ENCODE measurements at regions not wholly inside any gene's neighbourhood (a gene's known extent, or its start where the extent isn't known, plus 50 kb on each side); places are given as distances from the start of the nearest gene placed in this dataset.

DNA sequence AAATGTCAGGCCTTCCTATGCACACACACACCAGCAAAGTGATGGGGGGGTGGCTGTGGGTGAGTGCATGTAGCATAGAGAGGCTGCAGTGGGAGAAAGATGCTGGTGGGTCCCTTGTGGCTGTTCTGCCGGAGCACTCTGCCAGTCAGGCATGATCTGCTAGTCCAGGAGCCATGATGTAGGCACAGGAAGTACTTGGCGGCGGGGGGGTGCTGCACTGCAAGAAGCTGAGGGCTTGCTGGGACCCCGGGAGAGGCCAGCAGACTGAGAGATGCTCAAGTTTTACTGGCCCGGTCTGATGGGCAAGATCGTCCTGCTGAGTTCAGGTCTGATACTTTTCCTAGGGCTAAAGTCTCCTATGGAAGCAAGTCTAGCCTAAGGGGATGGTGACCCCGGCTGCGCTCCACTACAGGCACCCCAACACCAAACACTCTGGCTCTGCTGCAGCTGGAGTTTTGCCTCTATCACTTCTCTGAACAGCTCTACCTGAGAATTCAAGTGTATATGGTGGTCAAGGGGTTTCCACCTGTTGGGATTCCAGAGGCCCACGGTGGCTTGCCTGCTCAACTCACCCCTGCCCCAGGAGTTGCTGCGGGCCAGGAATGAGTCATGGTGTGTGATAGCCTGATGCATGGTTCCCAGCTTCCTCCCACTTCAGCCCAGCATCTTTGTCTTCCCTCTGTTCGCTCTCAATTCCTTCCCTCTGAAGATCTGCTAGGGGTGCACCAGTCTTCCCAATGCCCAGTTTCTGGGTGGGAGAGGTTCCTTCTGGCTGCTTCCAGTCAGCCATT, 971.8 kb upstream of the ADGRB3 start:
- Histone ChIP-seq H3K4me1 (ENCODE audit: control insufficient read depth in 2 of 2, insufficient read depth in 1 of 2, low read depth in 1 of 2, low read length in 2 of 2) (no peaks in the 10 kb centered on the region), H3K23ac (ENCODE audit: low read depth, low read length, poor library complexity) (no peak overlapping the region), H2BK120ac (ENCODE audit: low read depth, low read length) (no peak overlapping the region), H3K14ac (ENCODE audit: low read length) (no peak overlapping the region), H2AFZ (ENCODE audit: low read length) (no peak overlapping the region), H3K4me3 (ENCODE audit: low read length in 2 of 2) (no peak overlapping the region), H3K9ac (ENCODE audit: low read depth, low read length, poor library complexity) (peak overlapping the region; percentile 21), H4K8ac (ENCODE audit: low read depth, low read length) (no peak overlapping the region), H4K91ac (ENCODE audit: low read depth, low read length, poor library complexity) (no peak overlapping the region), H3K9me3 (replicated peaks in 1 of 2; ENCODE audit: control insufficient read depth in 2 of 2, insufficient read depth in 1 of 2, low read depth in 1 of 2, low read length in 2 of 2) (peaks cover 0 to 2% of the 10 kb centered on the region in 2 donors), H3K79me1 (ENCODE audit: low read depth, low read length) (no peaks in the 10 kb centered on the region), H3K18ac (ENCODE audit: low read length) (peak overlapping the region; percentile 57), H2BK12ac (ENCODE audit: low read length) (no peak overlapping the region), H2BK5ac (ENCODE audit: low read length) (no peak overlapping the region), H3K27me3 (ENCODE audit: control insufficient read depth in 3 of 3, insufficient read depth in 3 of 3, low read depth in 1 of 3, low read length in 3 of 3) (no peaks in the 10 kb centered on the region), H3K27ac (replicated peaks; ENCODE audit: low read length) (no peak overlapping the region), H3K36me3 (replicated peaks in 1 of 2; ENCODE audit: control insufficient read depth in 2 of 2, insufficient read depth in 2 of 2, low read length in 2 of 2) (no peaks in the 10 kb centered on the region), H3K4ac (ENCODE audit: low read length) (no peak overlapping the region), H2BK15ac (ENCODE audit: low read length) (no peak overlapping the region), H3K4me2 (ENCODE audit: insufficient read depth, low read length, poor library complexity, severe bottlenecking) (no peak overlapping the region), H2AK5ac (ENCODE audit: low read depth, low read length) (no peak overlapping the region)
- DNase-seq (ENCODE audit: low spot score) = no peak
- no CpG with 5 or more reads among the region's 11 CpGs for WGBS, 2 donors (ENCODE audit: extremely low coverage in 2 of 2, insufficient read length in 2 of 2, insufficient replicate concordance in 1 of 2)

DNA sequence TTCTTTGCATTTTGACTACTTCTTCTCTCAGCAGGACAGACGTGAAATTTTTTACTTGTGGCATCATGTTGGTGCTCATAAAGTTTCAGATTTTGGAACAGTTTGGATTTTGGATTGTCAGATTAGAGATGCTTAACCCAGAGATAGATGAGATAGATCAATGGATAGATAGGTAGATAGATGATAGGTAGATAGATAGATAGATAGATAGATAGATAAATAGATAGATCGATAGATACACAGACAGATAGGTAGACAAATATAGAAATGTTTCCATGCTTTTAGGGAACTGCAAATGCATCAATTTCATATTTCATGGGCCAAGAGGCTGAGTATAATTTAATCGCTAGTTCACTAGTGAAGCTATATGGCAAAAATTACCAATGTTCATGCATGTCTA, 981.5 kb upstream of the ADGRB3 start:
- no peak overlapping the region for H2AFZ ChIP-seq (ENCODE audit: low read length)
- no peak overlapping the region for H3K23ac ChIP-seq (ENCODE audit: low read depth, low read length, poor library complexity)
- H3K9ac ChIP-seq (ENCODE audit: low read depth, low read length, poor library complexity) = no peak overlapping the region
- H4K8ac ChIP-seq (ENCODE audit: low read depth, low read length) = no peak overlapping the region
- no peaks in the 10 kb centered on the region for H3K27me3 ChIP-seq (ENCODE audit: control insufficient read depth in 3 of 3, insufficient read depth in 3 of 3, low read depth in 1 of 3, low read length in 3 of 3)
- no peak overlapping the region for H2BK15ac ChIP-seq (ENCODE audit: low read length)
- H2AK5ac ChIP-seq (ENCODE audit: low read depth, low read length) = no peak overlapping the region
- H3K79me1 ChIP-seq (ENCODE audit: low read depth, low read length) = no peaks in the 10 kb centered on the region
- WGBS, 2 donors (ENCODE audit: extremely low coverage in 2 of 2, insufficient read length in 2 of 2, insufficient replicate concordance in 1 of 2) = no CpG with 5 or more reads among the region's 3 CpGs
- H3K4me2 ChIP-seq (ENCODE audit: insufficient read depth, low read length, poor library complexity, severe bottlenecking) = no peak overlapping the region
- H3K27ac ChIP-seq (replicated peaks; ENCODE audit: low read length) = no peak overlapping the region
- no peaks in the 10 kb centered on the region for H3K9me3 ChIP-seq (replicated peaks in 1 of 2; ENCODE audit: control insufficient read depth in 2 of 2, insufficient read depth in 1 of 2, low read depth in 1 of 2, low read length in 2 of 2)
- no peak overlapping the region for H3K4ac ChIP-seq (ENCODE audit: low read length)
- DNase-seq (ENCODE audit: low spot score) = no peak
- no peaks in the 10 kb centered on the region for H3K36me3 ChIP-seq (replicated peaks in 1 of 2; ENCODE audit: control insufficient read depth in 2 of 2, insufficient read depth in 2 of 2, low read length in 2 of 2)
- H3K4me3 ChIP-seq (ENCODE audit: low read length in 2 of 2) = no peak overlapping the region
- H3K4me1 ChIP-seq (ENCODE audit: control insufficient read depth in 2 of 2, insufficient read depth in 1 of 2, low read depth in 1 of 2, low read length in 2 of 2) = no peaks in the 10 kb centered on the region
- no peak overlapping the region for H2BK120ac ChIP-seq (ENCODE audit: low read depth, low read length)
- no peak overlapping the region for H4K91ac ChIP-seq (ENCODE audit: low read depth, low read length, poor library complexity)
- no peak overlapping the region for H2BK5ac ChIP-seq (ENCODE audit: low read length)
- no peak overlapping the region for H2BK12ac ChIP-seq (ENCODE audit: low read length)
- no peak overlapping the region for H3K14ac ChIP-seq (ENCODE audit: low read length)
- H3K18ac ChIP-seq (ENCODE audit: low read length) = no peak overlapping the region

DNA sequence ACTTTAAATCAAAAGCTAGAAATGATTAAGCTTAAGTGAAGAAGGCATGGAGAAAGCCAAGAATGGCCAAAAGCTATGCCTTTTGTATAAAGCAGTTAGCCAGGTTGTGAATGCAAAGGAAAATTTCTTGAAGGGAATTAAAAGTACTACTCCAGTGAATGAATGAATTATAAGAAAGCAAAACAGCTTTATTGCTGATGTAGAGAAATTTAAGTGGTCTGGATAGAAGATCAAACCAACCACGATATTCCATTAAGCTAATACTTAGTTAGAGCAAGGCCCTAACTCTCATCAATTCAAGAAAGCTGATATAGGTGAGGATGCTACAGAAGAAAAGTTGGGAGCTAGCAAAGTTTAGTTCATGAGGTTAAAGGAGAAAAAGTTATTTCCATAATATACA, 988.5 kb upstream of the ADGRB3 start:
- Histone ChIP-seq H3K14ac (ENCODE audit: low read length) (no peak overlapping the region), H4K8ac (ENCODE audit: low read depth, low read length) (no peak overlapping the region), H2BK15ac (ENCODE audit: low read length) (no peak overlapping the region), H3K27me3 (ENCODE audit: control insufficient read depth in 3 of 3, insufficient read depth in 3 of 3, low read depth in 1 of 3, low read length in 3 of 3) (no peaks in the 10 kb centered on the region), H3K4me3 (ENCODE audit: low read length in 2 of 2) (no peak overlapping the region), H2BK5ac (ENCODE audit: low read length) (no peak overlapping the region), H3K9me3 (replicated peaks in 1 of 2; ENCODE audit: control insufficient read depth in 2 of 2, insufficient read depth in 1 of 2, low read depth in 1 of 2, low read length in 2 of 2) (no peaks in the 10 kb centered on the region), H3K23ac (ENCODE audit: low read depth, low read length, poor library complexity) (no peak overlapping the region), H3K18ac (ENCODE audit: low read length) (no peak overlapping the region), H2AK5ac (ENCODE audit: low read depth, low read length) (no peak overlapping the region), H2AFZ (ENCODE audit: low read length) (no peak overlapping the region), H3K4ac (ENCODE audit: low read length) (no peak overlapping the region), H3K9ac (ENCODE audit: low read depth, low read length, poor library complexity) (no peak overlapping the region), H3K27ac (replicated peaks; ENCODE audit: low read length) (no peak overlapping the region), H2BK120ac (ENCODE audit: low read depth, low read length) (no peak overlapping the region), H3K79me1 (ENCODE audit: low read depth, low read length) (no peaks in the 10 kb centered on the region), H3K4me2 (ENCODE audit: insufficient read depth, low read length, poor library complexity, severe bottlenecking) (no peak overlapping the region), H3K36me3 (replicated peaks in 1 of 2; ENCODE audit: control insufficient read depth in 2 of 2, insufficient read depth in 2 of 2, low read length in 2 of 2) (no peaks in the 10 kb centered on the region), H4K91ac (ENCODE audit: low read depth, low read length, poor library complexity) (no peak overlapping the region), H2BK12ac (ENCODE audit: low read length) (no peak overlapping the region), H3K4me1 (ENCODE audit: control insufficient read depth in 2 of 2, insufficient read depth in 1 of 2, low read depth in 1 of 2, low read length in 2 of 2) (no peaks in the 10 kb centered on the region)
- DNase-seq (ENCODE audit: low spot score) = no peak
- WGBS, 2 donors (ENCODE audit: extremely low coverage in 2 of 2, insufficient read length in 2 of 2, insufficient replicate concordance in 1 of 2) = no CpG with 5 or more reads among the region's 1 CpG

DNA sequence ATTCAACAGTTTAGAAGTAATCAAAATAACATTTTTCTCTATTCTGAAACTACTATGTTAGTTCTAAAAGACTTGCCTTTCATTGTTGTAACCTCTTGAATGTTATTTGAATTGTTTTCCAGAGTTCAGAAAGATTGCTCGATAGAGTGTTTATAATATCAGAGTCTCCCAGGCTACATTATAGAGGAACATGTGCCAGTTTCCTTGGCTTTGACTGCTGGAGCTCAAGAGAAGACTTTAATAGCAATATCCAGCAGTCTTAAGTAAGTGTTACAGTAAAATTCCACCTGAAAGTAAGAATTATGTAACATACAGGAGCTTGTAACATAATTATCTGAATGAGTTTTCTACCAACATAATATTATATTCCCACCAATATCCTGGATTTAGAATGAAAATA, 991.8 kb upstream of the ADGRB3 start:
- Histone ChIP-seq H3K27ac (replicated peaks; ENCODE audit: low read length) (no peak overlapping the region), H3K27me3 (ENCODE audit: control insufficient read depth in 3 of 3, insufficient read depth in 3 of 3, low read depth in 1 of 3, low read length in 3 of 3) (no peaks in the 10 kb centered on the region), H2BK5ac (ENCODE audit: low read length) (no peak overlapping the region), H3K4me3 (ENCODE audit: low read length in 2 of 2) (no peak overlapping the region), H3K14ac (ENCODE audit: low read length) (no peak overlapping the region), H3K4me2 (ENCODE audit: insufficient read depth, low read length, poor library complexity, severe bottlenecking) (no peak overlapping the region), H3K23ac (ENCODE audit: low read depth, low read length, poor library complexity) (no peak overlapping the region), H2BK15ac (ENCODE audit: low read length) (no peak overlapping the region), H2BK120ac (ENCODE audit: low read depth, low read length) (no peak overlapping the region), H2AK5ac (ENCODE audit: low read depth, low read length) (no peak overlapping the region), H3K9me3 (replicated peaks in 1 of 2; ENCODE audit: control insufficient read depth in 2 of 2, insufficient read depth in 1 of 2, low read depth in 1 of 2, low read length in 2 of 2) (no peaks in the 10 kb centered on the region), H2BK12ac (ENCODE audit: low read length) (no peak overlapping the region), H3K9ac (ENCODE audit: low read depth, low read length, poor library complexity) (no peak overlapping the region), H4K8ac (ENCODE audit: low read depth, low read length) (no peak overlapping the region), H3K4me1 (ENCODE audit: control insufficient read depth in 2 of 2, insufficient read depth in 1 of 2, low read depth in 1 of 2, low read length in 2 of 2) (no peaks in the 10 kb centered on the region), H4K91ac (ENCODE audit: low read depth, low read length, poor library complexity) (no peak overlapping the region), H3K79me1 (ENCODE audit: low read depth, low read length) (no peaks in the 10 kb centered on the region), H3K18ac (ENCODE audit: low read length) (no peak overlapping the region), H2AFZ (ENCODE audit: low read length) (no peak overlapping the region), H3K36me3 (replicated peaks in 1 of 2; ENCODE audit: control insufficient read depth in 2 of 2, insufficient read depth in 2 of 2, low read length in 2 of 2) (no peaks in the 10 kb centered on the region), H3K4ac (ENCODE audit: low read length) (no peak overlapping the region)
- no CpG with 5 or more reads among the region's 1 CpG for WGBS, 2 donors (ENCODE audit: extremely low coverage in 2 of 2, insufficient read length in 2 of 2, insufficient replicate concordance in 1 of 2)
- no peak for DNase-seq (ENCODE audit: low spot score)

All from neuronal stem cell (in vitro differentiated cells).